ENCODE measurements at regions not wholly inside any gene's neighbourhood (a gene's known extent, or its start where the extent isn't known, plus 50 kb on each side); places are given as distances from the start of the nearest gene placed in this dataset.

GRCh38 chr20:55596431-55596830 is 408.9 kb downstream of the CBLN4 start:
- TF ChIP-seq, protein P1, sequence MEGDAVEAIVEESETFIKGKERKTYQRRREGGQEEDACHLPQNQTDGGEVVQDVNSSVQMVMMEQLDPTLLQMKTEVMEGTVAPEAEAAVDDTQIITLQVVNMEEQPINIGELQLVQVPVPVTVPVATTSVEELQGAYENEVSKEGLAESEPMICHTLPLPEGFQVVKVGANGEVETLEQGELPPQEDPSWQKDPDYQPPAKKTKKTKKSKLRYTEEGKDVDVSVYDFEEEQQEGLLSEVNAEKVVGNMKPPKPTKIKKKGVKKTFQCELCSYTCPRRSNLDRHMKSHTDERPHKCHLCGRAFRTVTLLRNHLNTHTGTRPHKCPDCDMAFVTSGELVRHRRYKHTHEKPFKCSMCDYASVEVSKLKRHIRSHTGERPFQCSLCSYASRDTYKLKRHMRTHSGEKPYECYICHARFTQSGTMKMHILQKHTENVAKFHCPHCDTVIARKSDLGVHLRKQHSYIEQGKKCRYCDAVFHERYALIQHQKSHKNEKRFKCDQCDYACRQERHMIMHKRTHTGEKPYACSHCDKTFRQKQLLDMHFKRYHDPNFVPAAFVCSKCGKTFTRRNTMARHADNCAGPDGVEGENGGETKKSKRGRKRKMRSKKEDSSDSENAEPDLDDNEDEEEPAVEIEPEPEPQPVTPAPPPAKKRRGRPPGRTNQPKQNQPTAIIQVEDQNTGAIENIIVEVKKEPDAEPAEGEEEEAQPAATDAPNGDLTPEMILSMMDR (IDR thresholded peaks at IDR 0.05): no peak
- TF ChIP-seq POLR2A (IDR thresholded peaks at IDR 0.05): no peak
